GM23338 (cell line): ENCODE measurements at regions not wholly inside any gene's neighbourhood (a gene's known extent, or its start where the extent isn't known, plus 50 kb on each side); places are given as distances from the start of the nearest gene placed in this dataset.

Experiments used
- ATAC-seq: fragments of 200-7000 bp; cut with Tn5 transposase; 3 replicates; pipeline ENCODE4 v1.9.1; 2020
- DNase-seq: peaks from one replicate; pipeline ENCODE4 v3.0.0-alpha.2; 2015; ENCODE audit warnings: low spot score
- H2AFZ ChIP-seq: fragments of 200-600 bp; sonication (generic); 2 replicates; pipeline ENCODE4 v1.8.0; 2016; ENCODE audit warnings: antibody characterized with exemption, mild to moderate bottlenecking, moderate library complexity
- H3F3A ChIP-seq: fragments of 200-600 bp; sonication (generic); replicated peaks from 2 replicates; pipeline ENCODE4 v1.8.0; 2017; ENCODE audit warnings: antibody characterized with exemption, mixed run types, low read depth
- H3K27ac ChIP-seq: fragments of 200-600 bp; sonication (generic); 2 replicates; pipeline ENCODE4 v1.6.1; 2016; ENCODE audit warnings: low read depth
- H3K27me3 ChIP-seq: fragments of 200-600 bp; sonication (generic); 2 replicates; pipeline ENCODE4 v1.8.0; 2016; ENCODE audit warnings: mild to moderate bottlenecking, mixed run types, moderate library complexity; ENCODE audit not compliant: insufficient read depth
- H3K36me3 ChIP-seq: fragments of 200-600 bp; sonication (generic); 2 replicates; pipeline ENCODE4 v1.8.0; 2016; ENCODE audit warnings: mild to moderate bottlenecking; ENCODE audit not compliant: insufficient read depth
- H3K4me1 ChIP-seq: fragments of 200-600 bp; sonication (generic); 2 replicates; pipeline ENCODE4 v1.8.0; 2016; ENCODE audit warnings: mild to moderate bottlenecking, moderate library complexity; ENCODE audit not compliant: insufficient read depth
- H3K4me2 ChIP-seq: fragments of 200-600 bp; sonication (generic); 2 replicates; pipeline ENCODE4 v1.7.1; 2017; ENCODE audit warnings: mixed run types
- H3K4me3 ChIP-seq: fragments of 200-600 bp; sonication (generic); 2 replicates; pipeline ENCODE4 v1.6.1; 2016; ENCODE audit warnings: mixed run types
- H3K79me2 ChIP-seq: fragments of 200-600 bp; sonication (generic); replicated peaks from 2 replicates; pipeline ENCODE4 v1.8.0; 2017; ENCODE audit warnings: mild to moderate bottlenecking; ENCODE audit not compliant: insufficient read depth
- H3K9me2 ChIP-seq: fragments of 200-600 bp; sonication (generic); 2 replicates; pipeline ENCODE4 v1.8.0; 2017; ENCODE audit not compliant: insufficient read depth
- H4K20me1 ChIP-seq: fragments of 200-600 bp; sonication (generic); replicated peaks from 2 replicates; pipeline ENCODE4 v1.8.0; 2017; ENCODE audit warnings: mild to moderate bottlenecking; ENCODE audit not compliant: insufficient read depth
- H3K27ac Mint-ChIP-seq: 2 replicates; pipeline ENCODE4 v1.8.0; 2020; ENCODE audit warnings: inconsistent platforms, mild to moderate bottlenecking, moderate library complexity, mixed read lengths
- H3K27me3 Mint-ChIP-seq: 3 replicates; pipeline ENCODE4 v1.8.0; 2022; ENCODE audit warnings: low read depth, mild to moderate bottlenecking, moderate library complexity, mixed read lengths, inconsistent platforms; ENCODE audit not compliant: insufficient read depth, poor library complexity
- H3K36me3 Mint-ChIP-seq: 3 replicates; pipeline ENCODE4 v1.8.0; 2021; ENCODE audit warnings: low read depth, mild to moderate bottlenecking, inconsistent platforms, moderate library complexity, mixed read lengths
- H3K4me1 Mint-ChIP-seq: 3 replicates; pipeline ENCODE4 v1.8.0; 2020; ENCODE audit warnings: mild to moderate bottlenecking, inconsistent platforms, mixed read lengths
- H3K4me3 Mint-ChIP-seq: 3 replicates; pipeline ENCODE4 v1.8.0; 2021; ENCODE audit warnings: moderate library complexity, mild to moderate bottlenecking, inconsistent platforms, mixed read lengths
- H3K9me3 Mint-ChIP-seq: 3 replicates; pipeline ENCODE4 v1.8.0; 2020; ENCODE audit warnings: moderate library complexity, mild to moderate bottlenecking, inconsistent platforms, mixed read lengths
- EZH2 ChIP-seq: fragments of 200-600 bp; sonication (generic); IDR thresholded peaks from one replicate; pipeline ENCODE4 v1.8.0; 2017; ENCODE audit warnings: antibody characterized with exemption, mild to moderate bottlenecking, low read depth; ENCODE audit not compliant: unreplicated experiment
- POLR2AphosphoS5 ChIP-seq: IDR thresholded peaks from 2 replicates; pipeline ENCODE4 v1.6.1; 2016; ENCODE audit warnings: antibody characterized with exemption, low read depth
- REST ChIP-seq: IDR thresholded peaks from one replicate; pipeline ENCODE4 v1.6.1; 2018; ENCODE audit warnings: antibody characterized with exemption; ENCODE audit not compliant: unreplicated experiment
- STAT1 ChIP-seq: IDR thresholded peaks from one replicate; pipeline ENCODE4 v1.6.1; 2016; ENCODE audit warnings: antibody characterized with exemption; ENCODE audit not compliant: unreplicated experiment
- ZNF114 ChIP-seq: fragments of 250-450 bp; sonication (Bioruptor Pico); IDR thresholded peaks from 2 replicates; pipeline ENCODE4 v1.5.0; 2020; ENCODE audit warnings: mild to moderate bottlenecking, moderate library complexity
- ZNF462 ChIP-seq: fragments of 250-450 bp; sonication (Bioruptor Pico); IDR thresholded peaks from 2 replicates; pipeline ENCODE4 v1.5.0; 2020; ENCODE audit warnings: mild to moderate bottlenecking, moderate library complexity

- 0 out of 2 replicates have a peak, but pooled peaks cover 6% of the 10 kb centered on the region for H3F3A ChIP-seq
- H3K27me3 ChIP-seq = no peaks in the 10 kb centered on the region
- no peak overlapping the region for H2AFZ ChIP-seq
- no peaks in the 10 kb centered on the region for H3K36me3 Mint-ChIP-seq
- H3K9me2 ChIP-seq = no peaks in the 10 kb centered on the region
- H3K27me3 Mint-ChIP-seq = peaks cover 2% of the 10 kb centered on the region
- no peak overlapping the region for H3K4me3 ChIP-seq
- no peaks in the 10 kb centered on the region for H3K9me3 Mint-ChIP-seq
- no peaks in the 10 kb centered on the region for H3K36me3 ChIP-seq
- DNase-seq (no peak), ATAC-seq (no peak)
- TF ChIP-seq ZNF114 (CRISPR knock-in tag) = no peak
- no peak for TF ChIP-seq REST
- no peak for TF ChIP-seq POLR2AphosphoS5
- TF ChIP-seq STAT1 = no peak
- TF ChIP-seq EZH2 = no peak
- TF ChIP-seq ZNF462 (CRISPR knock-in tag) = no peak
- H4K20me1 ChIP-seq = no peaks in the 10 kb centered on the region
- peaks cover 89% of the 10 kb centered on the region for H3K4me1 Mint-ChIP-seq
- H3K4me1 ChIP-seq = peaks cover 82% of the 10 kb centered on the region
- H3K4me3 Mint-ChIP-seq = no peak overlapping the region
- no peak overlapping the region for H3K27ac ChIP-seq
- H3K27ac Mint-ChIP-seq = no peak overlapping the region
- no peaks in the 10 kb centered on the region for H3K79me2 ChIP-seq
- H3K4me2 ChIP-seq = peak overlapping the region; percentile 32; the same call in 1 of the 2 replicates
These were observed 109.8 kb downstream of the ZIC5 start for GRCh38 chr13:99861771-99862170.
